ENCODE measurements at regions not wholly inside any gene's neighbourhood (a gene's known extent, or its start where the extent isn't known, plus 50 kb on each side); places are given as distances from the start of the nearest gene placed in this dataset.

DNA sequence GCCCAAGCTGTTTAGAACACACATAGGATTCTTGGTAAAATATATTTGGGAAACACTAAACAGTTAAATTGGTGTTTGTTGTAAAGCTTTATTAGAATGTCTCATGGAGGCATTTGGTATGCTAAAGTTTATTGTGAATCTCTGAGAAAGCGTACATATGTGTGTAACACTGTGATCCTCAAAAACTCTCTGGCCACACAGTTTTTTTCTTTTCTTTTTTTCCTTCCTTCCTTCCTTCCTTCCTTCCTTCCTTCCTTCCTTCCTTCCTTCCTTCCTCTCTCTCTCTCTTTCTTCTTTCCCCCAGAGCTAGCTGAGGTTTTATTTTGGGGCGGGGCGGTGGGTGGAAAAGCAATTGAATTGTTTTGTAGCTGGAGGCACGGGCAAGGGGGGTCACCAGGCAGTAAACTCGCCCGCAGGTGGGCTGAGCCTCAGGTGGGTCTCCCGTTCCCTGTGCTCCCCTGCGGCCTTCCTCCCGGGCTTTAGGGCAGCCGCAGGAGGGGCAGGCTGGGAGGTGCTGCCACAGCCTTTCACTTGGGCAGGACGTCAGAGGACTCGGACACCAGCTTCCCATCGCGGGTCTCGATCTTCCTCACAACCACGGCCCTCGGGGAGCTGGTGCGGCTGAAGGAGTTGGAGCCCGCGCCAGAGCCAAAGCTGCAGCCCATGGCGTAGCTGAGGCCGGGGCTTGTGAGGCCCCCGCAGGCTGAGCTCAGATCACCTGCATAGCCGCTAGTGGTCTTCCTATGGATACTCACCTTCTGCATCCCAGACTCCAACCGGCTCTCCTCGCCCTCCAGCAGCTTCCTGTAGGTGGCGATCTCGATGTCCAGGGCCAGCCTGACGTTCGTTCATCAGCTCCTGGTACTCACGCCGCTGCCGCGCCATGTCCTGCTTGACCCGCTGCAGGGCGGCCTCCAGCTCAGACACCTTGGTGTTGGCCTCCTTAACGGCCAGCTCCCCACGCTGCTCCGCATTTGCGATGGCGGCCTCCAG is 459.0 kb downstream of the GATA3 start:
- no peak overlapping the region for H3K27ac ChIP-seq
- Mint-ChIP-seq H3K27ac (no peak overlapping the region), H3K9me3 (peaks cover 2% of the 10 kb centered on the region), H3K4me3 (no peak overlapping the region), H3K4me1 (peaks cover 6% of the 10 kb centered on the region), H3K27me3 (ENCODE audit: insufficient read depth, low read depth) (peaks cover 2% of the 10 kb centered on the region), H3K36me3 (no peaks in the 10 kb centered on the region)
- no peaks in the 10 kb centered on the region for H3F3A ChIP-seq (ENCODE audit: low read depth)
- H3K9me3 ChIP-seq (ENCODE audit: low read depth) = no peaks in the 10 kb centered on the region
- no peaks in the 10 kb centered on the region for H3K36me3 ChIP-seq
- H4K20me1 ChIP-seq (ENCODE audit: low read depth) = no peaks in the 10 kb centered on the region
- H2AFZ ChIP-seq (replicated peaks) = no peak overlapping the region
- H3K27me3 ChIP-seq = no peaks in the 10 kb centered on the region
- DNase-seq (ENCODE audit: low spot score) = no peak
- TF ChIP-seq, protein P1, sequence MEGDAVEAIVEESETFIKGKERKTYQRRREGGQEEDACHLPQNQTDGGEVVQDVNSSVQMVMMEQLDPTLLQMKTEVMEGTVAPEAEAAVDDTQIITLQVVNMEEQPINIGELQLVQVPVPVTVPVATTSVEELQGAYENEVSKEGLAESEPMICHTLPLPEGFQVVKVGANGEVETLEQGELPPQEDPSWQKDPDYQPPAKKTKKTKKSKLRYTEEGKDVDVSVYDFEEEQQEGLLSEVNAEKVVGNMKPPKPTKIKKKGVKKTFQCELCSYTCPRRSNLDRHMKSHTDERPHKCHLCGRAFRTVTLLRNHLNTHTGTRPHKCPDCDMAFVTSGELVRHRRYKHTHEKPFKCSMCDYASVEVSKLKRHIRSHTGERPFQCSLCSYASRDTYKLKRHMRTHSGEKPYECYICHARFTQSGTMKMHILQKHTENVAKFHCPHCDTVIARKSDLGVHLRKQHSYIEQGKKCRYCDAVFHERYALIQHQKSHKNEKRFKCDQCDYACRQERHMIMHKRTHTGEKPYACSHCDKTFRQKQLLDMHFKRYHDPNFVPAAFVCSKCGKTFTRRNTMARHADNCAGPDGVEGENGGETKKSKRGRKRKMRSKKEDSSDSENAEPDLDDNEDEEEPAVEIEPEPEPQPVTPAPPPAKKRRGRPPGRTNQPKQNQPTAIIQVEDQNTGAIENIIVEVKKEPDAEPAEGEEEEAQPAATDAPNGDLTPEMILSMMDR (IDR thresholded peaks at IDR 0.05) = peak; percentile 17
- TF ChIP-seq EZH2 (IDR thresholded peaks at IDR 0.05) (no peak), EZH2phosphoT487 (IDR thresholded peaks at IDR 0.05) (no peak)
- H3K4me3 ChIP-seq = no peak overlapping the region
- no peak overlapping the region for H3K9ac ChIP-seq
- H3K4me1 ChIP-seq = no peaks in the 10 kb centered on the region
- H3K79me2 ChIP-seq (ENCODE audit: low read depth) = no peaks in the 10 kb centered on the region
- no peak overlapping the region for H3K4me2 ChIP-seq

DNA sequence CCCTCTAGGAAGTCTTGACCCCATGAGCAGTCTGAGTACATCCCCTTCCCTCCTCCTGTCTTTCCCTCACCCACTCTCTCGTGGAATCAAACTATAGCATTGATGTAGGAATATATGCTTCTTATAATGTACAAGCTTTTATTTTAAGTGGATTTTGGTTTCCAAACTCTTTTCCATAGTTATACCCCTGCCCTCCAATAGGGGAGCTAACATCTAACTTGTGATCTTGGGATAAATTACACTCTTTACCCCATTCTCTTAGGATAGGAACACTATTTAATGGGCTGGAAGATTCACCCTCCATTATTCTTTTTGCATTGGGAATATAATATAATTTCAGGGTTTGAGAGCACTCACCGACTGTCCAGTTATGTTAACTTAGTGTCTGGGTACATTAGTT is 465.9 kb downstream of the GATA3 start:
- Mint-ChIP-seq H3K27me3 (ENCODE audit: insufficient read depth, low read depth) (peaks cover 9% of the 10 kb centered on the region), H3K9me3 (no peaks in the 10 kb centered on the region), H3K4me1 (peaks cover 6% of the 10 kb centered on the region), H3K27ac (no peak overlapping the region), H3K36me3 (no peaks in the 10 kb centered on the region), H3K4me3 (no peak overlapping the region)
- Histone ChIP-seq H3K4me1 (no peaks in the 10 kb centered on the region), H3F3A (ENCODE audit: low read depth) (no peaks in the 10 kb centered on the region), H3K4me2 (no peak overlapping the region), H3K36me3 (no peaks in the 10 kb centered on the region), H3K9ac (no peak overlapping the region), H3K9me3 (ENCODE audit: low read depth) (no peaks in the 10 kb centered on the region), H4K20me1 (ENCODE audit: low read depth) (no peaks in the 10 kb centered on the region), H3K4me3 (no peak overlapping the region), H3K27me3 (no peaks in the 10 kb centered on the region), H3K27ac (no peak overlapping the region), H3K79me2 (ENCODE audit: low read depth) (no peaks in the 10 kb centered on the region), H2AFZ (replicated peaks) (no peak overlapping the region)
- DNase-seq (ENCODE audit: low spot score) = no peak
- TF ChIP-seq EZH2 (IDR thresholded peaks at IDR 0.05) = no peak
- TF ChIP-seq, protein P1 (IDR thresholded peaks at IDR 0.05) = peak; percentile 42

DNA sequence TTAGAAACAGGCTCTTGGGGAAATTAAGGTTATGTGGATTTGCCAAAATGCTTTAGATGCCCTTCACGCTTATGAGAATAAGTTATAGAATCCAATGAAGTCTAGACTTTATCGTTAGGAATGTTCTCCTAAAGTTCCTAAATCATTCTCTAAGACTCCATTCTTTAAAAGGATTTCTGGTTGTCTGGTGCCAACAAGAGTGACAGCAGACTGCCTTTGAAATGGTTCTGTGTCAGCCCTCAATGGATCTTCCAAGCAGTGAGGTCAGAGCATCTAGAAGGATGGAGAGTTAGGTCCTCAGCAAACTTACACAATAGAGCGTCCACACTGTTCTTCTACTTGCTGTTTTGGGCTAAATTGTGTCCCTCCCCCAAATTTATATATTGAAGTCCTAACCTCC is 473.3 kb downstream of the GATA3 start:
- Histone ChIP-seq H3K27ac (no peak overlapping the region), H4K20me1 (ENCODE audit: low read depth) (no peaks in the 10 kb centered on the region), H3K4me3 (no peak overlapping the region), H3K36me3 (no peaks in the 10 kb centered on the region), H3F3A (ENCODE audit: low read depth) (no peaks in the 10 kb centered on the region), H3K4me1 (peaks cover 3% of the 10 kb centered on the region), H3K27me3 (no peaks in the 10 kb centered on the region), H3K4me2 (no peak overlapping the region), H3K9me3 (ENCODE audit: low read depth) (no peaks in the 10 kb centered on the region), H2AFZ (replicated peaks) (no peak overlapping the region), H3K79me2 (ENCODE audit: low read depth) (no peaks in the 10 kb centered on the region), H3K9ac (no peak overlapping the region)
- TF ChIP-seq, protein P1 (IDR thresholded peaks at IDR 0.05) = no peak
- TF ChIP-seq EZH2 (IDR thresholded peaks at IDR 0.05) (no peak), EZH2phosphoT487 (IDR thresholded peaks at IDR 0.05) (no peak)
- no peak for DNase-seq (ENCODE audit: low spot score)
- Mint-ChIP-seq H3K27ac (no peak overlapping the region), H3K4me3 (no peak overlapping the region), H3K27me3 (ENCODE audit: insufficient read depth, low read depth) (peaks cover 4% of the 10 kb centered on the region), H3K36me3 (no peaks in the 10 kb centered on the region), H3K9me3 (no peaks in the 10 kb centered on the region), H3K4me1 (no peaks in the 10 kb centered on the region)

All from neural progenitor cell (in vitro differentiated cells).